ENCODE measurements at regions not wholly inside any gene's neighbourhood (a gene's known extent, or its start where the extent isn't known, plus 50 kb on each side); places are given as distances from the start of the nearest gene placed in this dataset.

DNA sequence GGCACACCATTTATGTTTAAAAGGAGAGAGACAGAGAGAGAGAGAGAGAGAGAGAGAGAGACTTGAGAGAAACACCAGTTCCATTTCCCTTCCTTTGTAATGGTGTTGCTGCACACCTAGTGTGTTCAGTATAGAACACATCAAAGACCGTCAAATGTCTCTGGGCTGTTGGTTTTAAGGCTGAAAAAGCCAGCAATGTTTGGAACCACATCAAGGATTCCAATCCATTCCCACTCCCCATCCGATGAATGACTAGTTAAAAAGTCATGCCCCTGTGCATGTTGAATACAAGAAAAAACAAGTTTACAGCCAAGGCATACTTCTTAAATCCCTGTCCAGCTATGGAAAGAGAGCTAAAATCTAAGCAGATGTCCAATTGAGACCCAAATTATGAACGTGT, 83.0 kb upstream of the IFNE start:
- TF ChIP-seq, protein P1, sequence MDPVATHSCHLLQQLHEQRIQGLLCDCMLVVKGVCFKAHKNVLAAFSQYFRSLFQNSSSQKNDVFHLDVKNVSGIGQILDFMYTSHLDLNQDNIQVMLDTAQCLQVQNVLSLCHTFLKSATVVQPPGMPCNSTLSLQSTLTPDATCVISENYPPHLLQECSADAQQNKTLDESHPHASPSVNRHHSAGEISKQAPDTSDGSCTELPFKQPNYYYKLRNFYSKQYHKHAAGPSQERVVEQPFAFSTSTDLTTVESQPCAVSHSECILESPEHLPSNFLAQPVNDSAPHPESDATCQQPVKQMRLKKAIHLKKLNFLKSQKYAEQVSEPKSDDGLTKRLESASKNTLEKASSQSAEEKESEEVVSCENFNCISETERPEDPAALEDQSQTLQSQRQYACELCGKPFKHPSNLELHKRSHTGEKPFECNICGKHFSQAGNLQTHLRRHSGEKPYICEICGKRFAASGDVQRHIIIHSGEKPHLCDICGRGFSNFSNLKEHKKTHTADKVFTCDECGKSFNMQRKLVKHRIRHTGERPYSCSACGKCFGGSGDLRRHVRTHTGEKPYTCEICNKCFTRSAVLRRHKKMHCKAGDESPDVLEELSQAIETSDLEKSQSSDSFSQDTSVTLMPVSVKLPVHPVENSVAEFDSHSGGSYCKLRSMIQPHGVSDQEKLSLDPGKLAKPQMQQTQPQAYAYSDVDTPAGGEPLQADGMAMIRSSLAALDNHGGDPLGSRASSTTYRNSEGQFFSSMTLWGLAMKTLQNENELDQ (CRISPR knock-in tag; IDR thresholded peaks at IDR 0.05; ENCODE audit: borderline replicate concordance) = no peak
- TF ChIP-seq RAD21 (CRISPR knock-in tag; IDR thresholded peaks at IDR 0.05) = no peak
- no peak for TF ChIP-seq HCFC1 (IDR thresholded peaks at IDR 0.05; ENCODE audit: low read depth, low read length)
- TF ChIP-seq CTCF (CRISPR knock-in tag; IDR thresholded peaks at IDR 0.05) = no peak
- TF ChIP-seq POLR2A (IDR thresholded peaks at IDR 0.05; ENCODE audit: insufficient read depth in 1 of 2, low read depth in 2 of 2, low read length in 2 of 2) = no peak
- TF ChIP-seq ATF3 (CRISPR knock-in tag; IDR thresholded peaks at IDR 0.05) = no peak
- no peak for TF ChIP-seq PHF8 (CRISPR knock-in tag; IDR thresholded peaks at IDR 0.05)
- no peak for TF ChIP-seq CHD2 (IDR thresholded peaks at IDR 0.05; ENCODE audit: low read depth, low read length)
- TF ChIP-seq GLI4 (CRISPR knock-in tag; IDR thresholded peaks at IDR 0.05; ENCODE audit: borderline replicate concordance) = no peak
- TF ChIP-seq EZH2 (conservative IDR thresholded peaks at IDR 0.05; ENCODE audit: low read depth, low read length) = no peak
- TF ChIP-seq SCMH1 (CRISPR knock-in tag; IDR thresholded peaks at IDR 0.05; ENCODE audit: borderline replicate concordance) = no peak
- no peak for TF ChIP-seq TAF1 (CRISPR knock-in tag; IDR thresholded peaks at IDR 0.05)
- no peak for TF ChIP-seq ATRX (CRISPR knock-in tag; IDR thresholded peaks at IDR 0.05; ENCODE audit: borderline replicate concordance)

Data from HepG2 (cell line).